Activated CD8-positive, alpha-beta T cell treated with anti-CD3 and anti-CD28 coated beads for 36 hours (primary cell): ENCODE measurements at regions not wholly inside any gene's neighbourhood (a gene's known extent, or its start where the extent isn't known, plus 50 kb on each side); places are given as distances from the start of the nearest gene placed in this dataset.

Experiments
- ATAC-seq: fragments of 200-7000 bp; cut with Tn5 transposase; one replicate; pipeline ENCODE4 v1.10.0; 2021; ENCODE audit warnings: mild to moderate bottlenecking, moderate library complexity
- CTCF ChIA-PET: fragments of 350-600 bp; sonication (Branson Sonifier 250); formaldehyde crosslinking; loops from one replicate; lab custom pipeline; 2021; ENCODE audit warnings: antibody characterized with exemption; lab: Charles Lee
- POLR2A ChIA-PET: fragments of 350-600 bp; sonication (Branson Sonifier 250); formaldehyde crosslinking; loops from one replicate; lab custom pipeline; 2021; ENCODE audit warnings: antibody characterized with exemption; lab: Charles Lee
- DNase-seq: peaks from one replicate; pipeline ENCODE4 v3.0.0-alpha.2; 2020
- H3K27ac Mint-ChIP-seq: one replicate; pipeline ENCODE4 v1.8.0; 2021; ENCODE audit warnings: mild to moderate bottlenecking, mixed read lengths
- H3K27me3 Mint-ChIP-seq: one replicate; pipeline ENCODE4 v1.8.0; 2021; ENCODE audit warnings: mixed read lengths
- H3K36me3 Mint-ChIP-seq: one replicate; pipeline ENCODE4 v1.8.0; 2021; ENCODE audit warnings: low read depth, mixed read lengths
- H3K4me1 Mint-ChIP-seq: one replicate; pipeline ENCODE4 v1.8.0; 2021; ENCODE audit warnings: low read depth, mixed read lengths
- H3K4me3 Mint-ChIP-seq: one replicate; pipeline ENCODE4 v1.8.0; 2021; ENCODE audit warnings: mild to moderate bottlenecking, moderate library complexity, mixed read lengths
- H3K9me3 Mint-ChIP-seq: one replicate; pipeline ENCODE4 v1.8.0; 2021; ENCODE audit warnings: mixed read lengths
- intact Hi-C: fragments of 100-400 bp; cut with micrococcal nuclease; formaldehyde crosslinking; loops from one replicate; pipeline ENCODE4 v1.10.0; 2022
- TF ChIP-seq, protein P1 (sequence below): fragments of 200-600 bp; IDR thresholded peaks from one replicate; pipeline ENCODE4 v1.8.0; 2022; ENCODE audit warnings: antibody characterized with exemption, mild to moderate bottlenecking

- CTCF ChIA-PET = no interaction called here
These were observed 598.8 kb upstream of the FRG1 start for GRCh38 chr4:189341881-189342280.

DNA sequence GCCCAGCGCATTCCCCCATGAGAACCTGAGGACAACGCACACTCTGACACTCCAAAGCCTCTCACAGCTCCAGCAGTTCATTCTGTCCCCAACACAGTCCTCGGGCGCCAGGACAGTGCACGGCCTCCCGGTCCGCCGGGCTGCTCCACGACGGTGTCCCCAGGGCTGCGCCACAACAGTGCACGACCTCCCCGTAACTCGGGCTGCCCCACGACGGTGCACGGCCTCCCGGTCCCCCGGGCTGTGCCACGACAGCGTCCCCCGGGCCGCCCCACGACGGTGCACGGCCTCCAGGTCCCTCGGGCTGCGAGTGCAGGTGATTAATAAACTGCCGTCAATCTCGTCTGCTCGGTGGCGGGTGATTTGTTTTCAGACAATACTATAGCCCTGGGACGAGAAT is 585.1 kb upstream of the FRG1 start:
- intact Hi-C loops = no loop called here
- H3K36me3 Mint-ChIP-seq = no peaks in the 10 kb centered on the region
- TF ChIP-seq, protein P1, sequence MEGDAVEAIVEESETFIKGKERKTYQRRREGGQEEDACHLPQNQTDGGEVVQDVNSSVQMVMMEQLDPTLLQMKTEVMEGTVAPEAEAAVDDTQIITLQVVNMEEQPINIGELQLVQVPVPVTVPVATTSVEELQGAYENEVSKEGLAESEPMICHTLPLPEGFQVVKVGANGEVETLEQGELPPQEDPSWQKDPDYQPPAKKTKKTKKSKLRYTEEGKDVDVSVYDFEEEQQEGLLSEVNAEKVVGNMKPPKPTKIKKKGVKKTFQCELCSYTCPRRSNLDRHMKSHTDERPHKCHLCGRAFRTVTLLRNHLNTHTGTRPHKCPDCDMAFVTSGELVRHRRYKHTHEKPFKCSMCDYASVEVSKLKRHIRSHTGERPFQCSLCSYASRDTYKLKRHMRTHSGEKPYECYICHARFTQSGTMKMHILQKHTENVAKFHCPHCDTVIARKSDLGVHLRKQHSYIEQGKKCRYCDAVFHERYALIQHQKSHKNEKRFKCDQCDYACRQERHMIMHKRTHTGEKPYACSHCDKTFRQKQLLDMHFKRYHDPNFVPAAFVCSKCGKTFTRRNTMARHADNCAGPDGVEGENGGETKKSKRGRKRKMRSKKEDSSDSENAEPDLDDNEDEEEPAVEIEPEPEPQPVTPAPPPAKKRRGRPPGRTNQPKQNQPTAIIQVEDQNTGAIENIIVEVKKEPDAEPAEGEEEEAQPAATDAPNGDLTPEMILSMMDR = no peak
- no peak overlapping the region for H3K4me3 Mint-ChIP-seq
- CTCF ChIA-PET = no interaction called here
- H3K4me1 Mint-ChIP-seq = no peaks in the 10 kb centered on the region
- no peak for ATAC-seq
- H3K27me3 Mint-ChIP-seq = no peaks in the 10 kb centered on the region
- no peak overlapping the region for H3K27ac Mint-ChIP-seq
- POLR2A ChIA-PET = no interaction called here
- peaks cover 5% of the 10 kb centered on the region for H3K9me3 Mint-ChIP-seq
- no peak for DNase-seq

More at GRCh38 chr4:189341881-189342280, 598.8 kb upstream of the FRG1 start:
- no peaks in the 10 kb centered on the region for H3K27me3 Mint-ChIP-seq
- ATAC-seq (no peak), DNase-seq (no peak)
- TF ChIP-seq, protein P1 = no peak
- no peak overlapping the region for H3K4me3 Mint-ChIP-seq
- intact Hi-C loops = no loop called here
- H3K36me3 Mint-ChIP-seq = no peaks in the 10 kb centered on the region
- H3K27ac Mint-ChIP-seq = no peak overlapping the region
- peaks cover 15% of the 10 kb centered on the region for H3K9me3 Mint-ChIP-seq
- no peaks in the 10 kb centered on the region for H3K4me1 Mint-ChIP-seq
- POLR2A ChIA-PET = no interaction called here

DNA sequence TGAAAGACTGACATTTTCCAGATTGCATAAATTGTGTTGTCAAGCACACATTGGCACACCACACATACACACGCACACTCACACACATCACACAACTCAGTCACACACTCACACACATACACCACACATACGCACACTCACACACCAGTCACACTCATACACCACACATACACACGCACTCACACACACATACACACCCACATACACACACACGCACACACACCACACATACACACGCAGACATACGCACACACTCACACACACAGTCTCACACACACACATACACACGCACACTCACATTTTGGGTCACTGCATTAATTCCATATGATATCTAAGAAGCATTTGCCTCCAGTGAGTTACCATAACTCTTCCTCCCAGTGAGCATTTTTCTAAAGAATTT is 578.3 kb upstream of the FRG1 start:
- CTCF ChIA-PET = no interaction called here
- TF ChIP-seq, protein P1 = no peak
- no peaks in the 10 kb centered on the region for H3K36me3 Mint-ChIP-seq
- POLR2A ChIA-PET = no interaction called here
- no peaks in the 10 kb centered on the region for H3K27me3 Mint-ChIP-seq
- intact Hi-C loops = no loop called here
- no peak for ATAC-seq
- H3K4me1 Mint-ChIP-seq = no peaks in the 10 kb centered on the region
- DNase-seq = no peak
- H3K27ac Mint-ChIP-seq = no peak overlapping the region
- H3K9me3 Mint-ChIP-seq = peaks cover 3% of the 10 kb centered on the region
- no peak overlapping the region for H3K4me3 Mint-ChIP-seq

DNA sequence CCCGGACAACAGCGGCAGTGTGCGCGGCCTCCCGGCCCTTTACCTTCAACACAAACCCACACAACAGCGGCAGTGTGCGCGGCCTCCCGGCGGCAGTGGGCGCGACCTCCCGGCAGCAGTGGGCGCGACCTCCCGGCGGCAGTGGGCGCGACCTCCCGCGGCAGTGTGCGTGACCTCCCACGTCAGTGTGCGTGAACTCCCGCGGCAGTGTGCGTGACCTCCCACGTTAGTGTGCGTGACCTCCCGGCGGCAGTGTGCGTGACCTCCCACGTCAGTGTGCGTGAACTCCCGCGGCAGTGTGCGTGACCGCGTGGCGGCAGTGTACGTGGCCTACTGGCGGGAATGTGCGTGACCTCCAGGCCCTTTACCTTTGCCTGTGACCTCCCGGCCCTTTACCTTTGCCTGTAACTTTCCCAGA is 576.6 kb upstream of the FRG1 start:
- no peaks in the 10 kb centered on the region for H3K36me3 Mint-ChIP-seq
- POLR2A ChIA-PET = no interaction called here
- H3K27me3 Mint-ChIP-seq = no peaks in the 10 kb centered on the region
- intact Hi-C loops = no loop called here
- no peaks in the 10 kb centered on the region for H3K4me1 Mint-ChIP-seq
- CTCF ChIA-PET = no interaction called here
- DNase-seq (no peak), ATAC-seq (no peak)
- TF ChIP-seq, protein P1 = no peak
- H3K9me3 Mint-ChIP-seq = peaks cover 3% of the 10 kb centered on the region
- no peak overlapping the region for H3K27ac Mint-ChIP-seq
- no peak overlapping the region for H3K4me3 Mint-ChIP-seq

DNA sequence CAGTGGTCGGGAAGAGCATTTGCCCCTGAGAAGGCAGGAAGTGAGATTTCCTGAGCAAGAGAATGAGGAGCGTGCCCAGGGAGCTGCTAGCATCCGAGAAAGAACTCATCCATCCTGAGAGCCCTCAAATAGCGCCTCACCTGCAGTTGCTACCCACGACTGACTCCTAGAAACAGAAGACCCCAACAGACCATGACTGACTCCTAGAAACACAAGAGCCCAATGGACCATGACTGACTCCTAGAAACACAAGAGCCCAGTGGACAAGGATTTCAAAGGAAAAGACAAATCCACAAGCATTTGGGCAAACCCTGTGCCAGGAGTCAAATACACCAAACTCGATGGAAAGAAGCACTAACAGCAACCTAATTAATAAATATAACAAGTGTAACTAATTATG is 575.2 kb upstream of the FRG1 start:
- peaks cover 3% of the 10 kb centered on the region for H3K9me3 Mint-ChIP-seq
- POLR2A ChIA-PET = no interaction called here
- no peaks in the 10 kb centered on the region for H3K27me3 Mint-ChIP-seq
- H3K36me3 Mint-ChIP-seq = no peaks in the 10 kb centered on the region
- CTCF ChIA-PET = no interaction called here
- no peak overlapping the region for H3K4me3 Mint-ChIP-seq
- H3K27ac Mint-ChIP-seq = no peak overlapping the region
- intact Hi-C loops = no loop called here
- H3K4me1 Mint-ChIP-seq = no peaks in the 10 kb centered on the region
- TF ChIP-seq, protein P1 = no peak
- no peak for ATAC-seq
- DNase-seq = no peak
